Stomach smooth muscle (tissue), 2 donors: ENCODE measurements at regions not wholly inside any gene's neighbourhood (a gene's known extent, or its start where the extent isn't known, plus 50 kb on each side); places are given as distances from the start of the nearest gene placed in this dataset.

Experiments used
- H3K27ac ChIP-seq: one replicate; pipeline ENCODE4 v1.7.0; 2013; ENCODE audit warnings: mild to moderate bottlenecking, low read length, inconsistent platforms
- H3K27me3 ChIP-seq, 2 donors: one replicate each; pipeline ENCODE4 v1.7.0; 2013; ENCODE audit warnings: low read length in 2 of 2; ENCODE audit not compliant: insufficient read depth in 2 of 2, control insufficient read depth in 1 of 2
- H3K36me3 ChIP-seq, 2 donors: one replicate each; pipeline ENCODE4 v1.7.0; 2013; ENCODE audit warnings: low read length in 2 of 2; ENCODE audit not compliant: control insufficient read depth in 2 of 2, insufficient read depth in 2 of 2
- H3K4me1 ChIP-seq: one replicate; pipeline ENCODE4 v1.7.0; 2013; ENCODE audit warnings: low read length; ENCODE audit not compliant: control insufficient read depth, insufficient read depth
- H3K4me3 ChIP-seq, 2 donors: one replicate each; pipeline ENCODE4 v1.7.0; 2013; ENCODE audit warnings: low read length in 2 of 2
- H3K9ac ChIP-seq, 2 donors: one replicate each; pipeline ENCODE4 v1.7.0; 2013; ENCODE audit warnings: low read length in 2 of 2, mild to moderate bottlenecking in 1 of 2
- H3K9me3 ChIP-seq, 2 donors: one replicate each; pipeline ENCODE4 v1.7.0; 2013; ENCODE audit warnings: low read length in 2 of 2; ENCODE audit not compliant: control insufficient read depth in 2 of 2
- donor health status: healthy.
- donor health status: Pancreatic carcinoma.

GRCh38 chr5:158164296-158165047 lies 305.5 kb upstream of the CLINT1 start:
- Histone ChIP-seq H3K4me3 (no peak overlapping the region), H3K27ac (no peak overlapping the region), H3K9me3 (no peaks in the 10 kb centered on the region), H3K36me3 (no peaks in the 10 kb centered on the region), H3K27me3 (no peaks in the 10 kb centered on the region), H3K9ac (no peak overlapping the region), H3K4me1 (no peaks in the 10 kb centered on the region)

GRCh38 chr5:158163451-158164295 lies 304.7 kb upstream of the CLINT1 start:
- Histone ChIP-seq H3K9ac (no peak overlapping the region), H3K27ac (no peak overlapping the region), H3K9me3 (no peaks in the 10 kb centered on the region), H3K4me1 (no peaks in the 10 kb centered on the region), H3K36me3 (no peaks in the 10 kb centered on the region), H3K4me3 (no peak overlapping the region), H3K27me3 (no peaks in the 10 kb centered on the region)

GRCh38 chr5:158162479-158163034 lies 303.6 kb upstream of the CLINT1 start:
- no peaks in the 10 kb centered on the region for H3K36me3 ChIP-seq
- no peaks in the 10 kb centered on the region for H3K27me3 ChIP-seq
- no peak overlapping the region for H3K9ac ChIP-seq
- H3K27ac ChIP-seq, result no peak overlapping the region
- H3K9me3 ChIP-seq, result no peaks in the 10 kb centered on the region
- no peak overlapping the region for H3K4me3 ChIP-seq
- no peaks in the 10 kb centered on the region for H3K4me1 ChIP-seq

GRCh38 chr5:158162026-158162425 lies 303.1 kb upstream of the CLINT1 start:
- H3K27me3 ChIP-seq, result no peaks in the 10 kb centered on the region
- H3K9me3 ChIP-seq, result no peaks in the 10 kb centered on the region
- no peak overlapping the region for H3K4me3 ChIP-seq
- no peaks in the 10 kb centered on the region for H3K4me1 ChIP-seq
- H3K27ac ChIP-seq, result no peak overlapping the region
- no peaks in the 10 kb centered on the region for H3K36me3 ChIP-seq
- no peak overlapping the region for H3K9ac ChIP-seq

- H3K27me3 ChIP-seq, result no peaks in the 10 kb centered on the region
- H3K4me1 ChIP-seq, result no peaks in the 10 kb centered on the region
- no peaks in the 10 kb centered on the region for H3K36me3 ChIP-seq
- no peaks in the 10 kb centered on the region for H3K9me3 ChIP-seq
- no peak overlapping the region for H3K9ac ChIP-seq
- H3K27ac ChIP-seq, result no peak overlapping the region
- no peak overlapping the region for H3K4me3 ChIP-seq
Observed at GRCh38 chr5:158159621-158160020, 300.7 kb upstream of the CLINT1 start.

GRCh38 chr5:158155811-158156505 lies 297.0 kb upstream of the CLINT1 start:
- Histone ChIP-seq H3K9ac (no peak overlapping the region), H3K36me3 (no peaks in the 10 kb centered on the region), H3K27ac (no peak overlapping the region), H3K4me1 (no peaks in the 10 kb centered on the region), H3K27me3 (no peaks in the 10 kb centered on the region), H3K9me3 (no peaks in the 10 kb centered on the region), H3K4me3 (no peak overlapping the region)

- no peak overlapping the region for H3K9ac ChIP-seq
- no peaks in the 10 kb centered on the region for H3K4me1 ChIP-seq
- H3K27ac ChIP-seq, result no peak overlapping the region
- H3K9me3 ChIP-seq, result no peaks in the 10 kb centered on the region
- H3K4me3 ChIP-seq, result no peak overlapping the region
- no peaks in the 10 kb centered on the region for H3K27me3 ChIP-seq
- no peaks in the 10 kb centered on the region for H3K36me3 ChIP-seq
Observed at GRCh38 chr5:158155067-158155466, 296.1 kb upstream of the CLINT1 start.

GRCh38 chr5:158154226-158155005 lies 295.5 kb upstream of the CLINT1 start:
- H3K27ac ChIP-seq, result no peak overlapping the region
- H3K36me3 ChIP-seq, result no peaks in the 10 kb centered on the region
- H3K9ac ChIP-seq, result no peak overlapping the region
- H3K4me1 ChIP-seq, result no peaks in the 10 kb centered on the region
- H3K27me3 ChIP-seq, result no peaks in the 10 kb centered on the region
- H3K4me3 ChIP-seq, result no peak overlapping the region
- H3K9me3 ChIP-seq, result no peaks in the 10 kb centered on the region

- Histone ChIP-seq H3K4me1 (no peaks in the 10 kb centered on the region), H3K36me3 (no peaks in the 10 kb centered on the region), H3K27me3 (no peaks in the 10 kb centered on the region), H3K27ac (no peak overlapping the region), H3K9ac (no peak overlapping the region), H3K9me3 (no peaks in the 10 kb centered on the region), H3K4me3 (no peak overlapping the region)
Observed at GRCh38 chr5:158153508-158153907, 294.6 kb upstream of the CLINT1 start.

GRCh38 chr5:158152136-158152535 lies 293.2 kb upstream of the CLINT1 start:
- Histone ChIP-seq H3K9ac (no peak overlapping the region), H3K4me1 (no peaks in the 10 kb centered on the region), H3K9me3 (no peaks in the 10 kb centered on the region), H3K4me3 (no peak overlapping the region), H3K27ac (no peak overlapping the region), H3K36me3 (no peaks in the 10 kb centered on the region), H3K27me3 (no peaks in the 10 kb centered on the region)
